PC-3 (cell line): ENCODE measurements at regions not wholly inside any gene's neighbourhood (a gene's known extent, or its start where the extent isn't known, plus 50 kb on each side); places are given as distances from the start of the nearest gene placed in this dataset.

Source experiments
- CTCF ChIP-seq: fragments of 300-600 bp; sonication (generic); conservative IDR thresholded peaks from 2 replicates; pipeline ENCODE4 v1.5.1; 2017; ENCODE audit warnings: antibody characterized with exemption, low read depth, mild to moderate bottlenecking, low read length
- EZH2 ChIP-seq: fragments of 300-600 bp; sonication (generic); IDR thresholded peaks from one replicate; pipeline ENCODE4 v1.6.1; 2017; ENCODE audit warnings: antibody characterized with exemption, mild to moderate bottlenecking, low read length; ENCODE audit not compliant: unreplicated experiment

- TF ChIP-seq CTCF (no peak), EZH2 (no peak)
Measured at GRCh38 chr1:238177351-238177750, 286.6 kb upstream of the ZP4 start.
